Ramos (cell line): ENCODE measurements at regions not wholly inside any gene's neighbourhood (a gene's known extent, or its start where the extent isn't known, plus 50 kb on each side); places are given as distances from the start of the nearest gene placed in this dataset.
"Not testable (repeated sequence)": the region's sequence is repeated elsewhere in the genome, so short reads cannot be mapped to it uniquely, and the experiment has no call there.

Source experiments
- in situ Hi-C: fragments of 300-500 bp; cut with MboI; formaldehyde crosslinking; loops from one replicate; pipeline ENCODE4 v1.14.3; 2022; ENCODE audit warnings: low sequenced_read_pairs; ENCODE audit not compliant: unreplicated experiment

DNA sequence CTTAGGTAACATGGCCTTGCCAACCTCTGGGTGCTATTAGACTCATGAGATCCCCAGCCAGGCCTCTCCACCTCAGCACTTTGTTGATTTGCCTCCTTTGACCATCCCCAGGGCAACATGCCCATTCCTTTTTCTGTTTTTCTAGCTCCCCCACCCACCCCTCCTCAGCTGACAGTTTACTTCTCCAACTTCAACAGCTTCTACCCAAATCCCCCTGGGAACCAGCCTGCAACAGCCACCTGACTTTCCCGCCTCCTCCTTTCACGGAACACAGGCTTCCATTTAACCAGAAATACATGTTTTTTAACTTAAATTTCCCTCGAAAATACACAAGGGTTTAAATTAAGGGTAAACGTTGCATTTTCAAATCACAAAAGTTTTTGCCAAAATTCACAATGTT, 117.3 kb downstream of the DLEU7 start:
- in situ Hi-C loops, result no loop called here

DNA sequence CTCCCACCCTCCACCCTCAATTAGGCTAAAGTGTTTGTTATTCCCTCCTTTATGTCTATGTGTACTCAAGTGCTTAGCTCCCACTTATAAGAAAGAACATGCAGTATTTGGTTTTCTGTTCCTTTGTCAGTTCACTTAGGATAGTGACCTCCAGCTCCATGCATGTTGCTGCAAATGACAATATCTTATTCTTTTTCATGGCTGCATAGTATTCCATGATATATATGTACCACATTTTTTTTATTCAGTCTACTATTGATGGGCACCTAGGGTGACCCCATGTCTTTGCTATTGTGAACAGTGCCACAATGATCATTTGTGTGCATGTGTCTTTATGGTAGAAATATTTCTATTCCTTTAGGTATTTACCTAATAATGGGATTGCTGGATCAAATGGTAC, 114.3 kb downstream of the DLEU7 start:
- in situ Hi-C loops, result no loop called here

GRCh38 chr13:50730496-50731351, 112.8 kb downstream of the DLEU7 start:
- in situ Hi-C loops, result no loop called here

GRCh38 chr13:50731400-50731799, 112.1 kb downstream of the DLEU7 start:
- in situ Hi-C loops, result no loop called here

- in situ Hi-C loops, result no loop called here
Measured at GRCh38 chr13:50732712-50733111, 110.8 kb downstream of the DLEU7 start.

- in situ Hi-C loops, result no loop called here
Measured at GRCh38 chr13:50733392-50733791, 110.1 kb downstream of the DLEU7 start.

GRCh38 chr13:50735071-50735470, 108.4 kb downstream of the DLEU7 start:
- in situ Hi-C loops, result no loop called here

GRCh38 chr13:50740052-50740741, 103.3 kb downstream of the DLEU7 start:
- in situ Hi-C loops, result no loop called here

DNA sequence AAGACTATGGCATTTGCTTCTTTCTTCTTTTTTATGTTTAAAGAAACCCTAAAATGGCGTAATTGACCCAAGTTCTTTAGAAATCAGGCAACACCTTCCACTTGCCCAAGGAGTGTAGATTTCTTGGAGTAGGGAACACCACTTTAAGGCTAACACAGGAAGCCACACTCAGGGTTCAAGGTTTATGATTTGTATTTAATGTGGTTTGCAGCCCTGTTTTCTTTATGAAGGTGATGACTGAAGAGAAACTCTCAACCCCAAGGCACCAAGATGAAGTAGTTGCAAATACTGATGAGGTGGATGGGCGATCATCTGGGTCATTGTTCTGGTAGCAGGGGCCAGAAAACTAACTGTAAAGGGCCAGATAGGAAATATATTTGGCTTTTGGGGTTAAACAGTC, 101.1 kb downstream of the DLEU7 start:
- in situ Hi-C loops, result no loop called here

- in situ Hi-C loops, result no loop called here
Measured at GRCh38 chr13:50742968-50743367, 100.5 kb downstream of the DLEU7 start.

DNA sequence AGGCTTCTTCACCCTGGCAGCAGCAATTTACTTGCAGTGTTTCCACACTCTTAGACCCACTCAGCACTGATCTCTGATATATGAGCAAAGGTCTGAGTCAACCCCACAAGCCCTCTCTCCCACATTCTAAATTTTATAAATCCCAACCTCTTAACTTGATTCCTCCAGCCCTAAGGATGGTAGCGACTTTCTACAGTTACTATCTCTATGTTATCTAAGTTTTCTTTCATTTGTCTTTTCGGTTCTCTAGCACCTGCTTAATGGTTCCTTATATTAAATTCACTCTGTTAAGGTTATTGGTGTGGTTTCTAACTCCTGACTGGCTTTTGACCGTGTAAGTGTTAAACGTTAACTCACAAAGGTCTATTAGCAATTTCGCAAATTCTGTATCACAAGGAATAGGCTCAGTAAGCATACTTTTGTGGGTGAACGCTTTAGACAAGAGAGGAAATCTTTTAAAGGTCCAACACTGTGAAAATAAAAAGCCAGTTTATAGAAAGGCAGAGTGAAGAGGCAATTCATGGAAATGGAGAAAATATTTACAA, 99.3 kb downstream of the DLEU7 start:
- in situ Hi-C loops, result no loop called here

- in situ Hi-C loops, result no loop called here
Measured at GRCh38 chr13:50745542-50746115, 97.9 kb downstream of the DLEU7 start.

DNA sequence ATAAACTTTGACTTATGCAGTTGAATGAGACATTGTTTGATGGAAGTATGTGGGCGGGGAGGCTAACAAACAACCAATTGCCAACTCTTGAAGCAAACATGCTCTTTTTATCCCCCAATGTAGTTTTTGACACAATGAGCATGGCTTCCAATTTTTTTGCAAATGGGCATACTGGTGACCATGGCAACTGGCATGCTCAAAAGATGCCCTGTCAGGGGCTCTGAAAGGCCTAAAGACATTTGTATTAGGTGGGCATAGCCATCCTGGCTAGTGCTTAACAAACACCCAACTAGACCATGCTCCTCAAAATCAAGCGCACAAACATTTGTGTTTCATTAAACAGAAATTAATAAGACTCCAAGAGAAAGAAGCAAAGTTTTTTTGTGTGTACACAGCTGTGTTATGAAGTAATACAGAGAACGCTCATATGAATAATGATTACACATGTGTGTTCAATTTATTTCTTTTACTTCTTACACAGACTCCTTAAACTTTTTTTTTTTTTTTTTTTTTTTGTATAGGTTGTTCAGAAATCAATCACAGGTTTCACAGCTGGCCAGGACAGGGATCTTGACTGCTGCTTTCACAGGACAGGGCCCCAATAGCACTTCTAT, 95.6 kb downstream of the DLEU7 start:
- in situ Hi-C loops, result no loop called here

DNA sequence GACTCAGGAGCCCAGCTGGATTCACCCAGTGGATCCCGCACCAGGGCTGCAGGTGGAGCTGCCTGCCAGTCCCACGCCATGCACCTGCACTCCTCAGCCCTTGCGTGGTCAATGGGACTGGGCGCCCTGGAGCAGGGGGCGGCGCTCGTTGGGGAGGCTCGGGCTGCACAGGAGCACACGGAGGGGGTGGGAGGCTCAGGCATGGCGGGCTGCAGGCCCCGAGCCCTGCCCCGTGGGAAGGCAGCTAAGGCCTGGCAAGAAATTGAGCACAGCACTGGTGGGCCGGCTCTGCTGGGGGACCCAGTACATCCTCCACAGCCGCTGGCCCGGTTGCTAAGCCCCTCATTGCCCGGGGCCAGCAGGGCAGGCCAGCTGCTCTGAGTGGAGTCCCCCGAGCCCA, 90.3 kb downstream of the DLEU7 start:
- in situ Hi-C loops, result not testable (repeated sequence)

DNA sequence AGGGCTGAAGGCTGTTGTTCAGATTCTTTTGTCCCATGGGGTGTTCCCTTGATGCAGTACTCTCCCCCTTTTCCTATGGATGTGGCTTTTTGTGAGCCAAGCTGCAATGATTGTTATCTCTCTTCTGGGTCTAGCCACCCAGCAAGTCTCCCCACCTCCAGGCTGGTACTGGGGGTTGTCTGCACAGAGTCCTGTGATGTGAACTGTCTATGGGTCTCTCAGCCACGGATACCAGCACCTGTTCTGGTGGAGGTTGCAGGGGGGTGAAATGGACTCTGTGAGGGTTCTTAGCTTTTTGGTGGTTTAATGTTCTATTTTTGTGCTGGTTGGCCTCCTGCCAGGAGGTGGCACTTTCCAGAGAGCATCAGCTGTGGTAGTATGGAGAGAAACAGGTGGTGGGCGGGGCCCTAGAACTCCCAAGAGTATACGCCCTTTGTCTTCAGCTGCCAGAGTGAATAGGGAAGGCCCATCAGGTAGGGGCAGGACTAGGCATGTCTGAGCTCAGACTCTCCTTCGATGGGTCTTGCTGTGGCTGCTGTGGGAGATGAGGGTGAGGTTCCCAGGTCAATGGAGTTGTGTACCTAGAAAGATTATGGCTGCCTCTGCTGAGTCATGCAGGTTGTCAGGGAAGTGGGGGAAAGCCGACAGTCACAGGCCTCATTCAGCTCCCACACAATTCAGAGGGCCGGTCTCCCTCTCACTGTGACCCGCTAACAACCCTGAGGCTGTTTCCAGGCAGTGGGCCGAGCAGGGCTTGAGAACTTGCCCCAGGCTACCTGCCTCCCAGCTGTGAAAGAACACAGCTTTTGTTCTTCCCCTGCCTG, 87.4 kb downstream of the DLEU7 start:
- in situ Hi-C loops, result not testable (repeated sequence)

GRCh38 chr13:50757008-50757407, 86.5 kb downstream of the DLEU7 start:
- in situ Hi-C loops, result no loop called here

DNA sequence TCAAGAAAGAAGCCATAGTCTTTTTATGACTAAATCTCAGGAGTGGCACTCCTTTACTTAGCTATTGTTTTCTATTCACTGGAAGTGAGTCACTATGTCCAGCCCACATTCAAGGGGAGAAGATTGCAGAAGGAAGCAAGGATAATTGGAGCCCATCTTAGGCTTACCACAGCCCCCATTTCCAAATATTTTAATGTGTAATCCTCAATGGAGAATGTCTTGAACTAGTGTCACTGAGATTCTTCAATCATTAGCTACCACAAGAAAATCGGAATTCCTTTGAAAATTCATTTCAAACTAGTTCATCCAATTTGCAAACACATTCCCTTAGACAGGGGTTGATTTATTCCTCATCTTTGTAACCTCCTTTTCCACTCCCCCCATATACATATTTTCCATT, 84.7 kb downstream of the DLEU7 start:
- in situ Hi-C loops, result no loop called here

- in situ Hi-C loops, result no loop called here
Measured at GRCh38 chr13:50760751-50761150, 82.7 kb downstream of the DLEU7 start.

DNA sequence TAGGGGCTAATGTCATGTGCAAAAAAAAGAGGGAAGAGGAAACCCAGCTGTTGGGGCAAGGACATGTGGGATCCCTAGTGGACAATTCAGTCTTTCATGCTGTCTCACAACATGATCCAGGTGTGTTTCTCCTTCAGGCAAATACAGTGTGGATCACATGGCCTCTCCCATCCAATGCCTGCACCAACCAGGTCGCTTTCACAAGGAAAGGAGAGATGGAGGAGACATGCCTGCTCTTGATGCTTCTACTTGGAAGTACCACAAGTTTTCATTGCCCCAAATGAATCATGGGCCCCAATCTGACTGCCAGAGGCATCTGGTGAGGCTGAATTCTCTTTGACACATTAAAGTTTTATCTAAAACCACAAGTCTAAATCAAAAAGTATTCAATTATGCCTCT, 82.1 kb downstream of the DLEU7 start:
- in situ Hi-C loops, result no loop called here
